ENCODE measurements at regions not wholly inside any gene's neighbourhood (a gene's known extent, or its start where the extent isn't known, plus 50 kb on each side); places are given as distances from the start of the nearest gene placed in this dataset.
"Not testable (repeated sequence)": the region's sequence is repeated elsewhere in the genome, so short reads cannot be mapped to it uniquely, and the experiment has no call there.

- no peak for DNase-seq
These were observed 322.0 kb upstream of the FKBP1C start for GRCh38 chr6:62889240-62889639.

- peak; percentile 0 for DNase-seq
These were observed 320.1 kb upstream of the FKBP1C start for GRCh38 chr6:62891065-62891647.

- no peak for DNase-seq
These were observed 317.2 kb upstream of the FKBP1C start for GRCh38 chr6:62894114-62894513.

- DNase-seq = no peak
These were observed 308.0 kb upstream of the FKBP1C start for GRCh38 chr6:62903266-62903665.

- no peak for DNase-seq
These were observed 306.6 kb upstream of the FKBP1C start for GRCh38 chr6:62904687-62905086.

- no peak for DNase-seq
These were observed 296.7 kb upstream of the FKBP1C start for GRCh38 chr6:62914530-62914929.

GRCh38 chr6:62923728-62924127, 287.5 kb upstream of the FKBP1C start:
- DNase-seq = no peak

- DNase-seq = no peak
These were observed 270.4 kb upstream of the FKBP1C start for GRCh38 chr6:62940848-62941247.

GRCh38 chr6:62942000-62942399, 269.3 kb upstream of the FKBP1C start:
- no peak for DNase-seq

- no peak for DNase-seq
These were observed 242.4 kb upstream of the FKBP1C start for GRCh38 chr6:62968834-62969233.

- DNase-seq = no peak
These were observed 239.2 kb upstream of the FKBP1C start for GRCh38 chr6:62971976-62972658.

GRCh38 chr6:62974452-62974851, 236.8 kb upstream of the FKBP1C start:
- no peak for DNase-seq

GRCh38 chr6:62976566-62976965, 234.7 kb upstream of the FKBP1C start:
- no peak for DNase-seq

- no peak for DNase-seq
These were observed 232.3 kb upstream of the FKBP1C start for GRCh38 chr6:62978920-62979319.

- DNase-seq = no peak
These were observed 231.2 kb upstream of the FKBP1C start for GRCh38 chr6:62980093-62980492.

- DNase-seq = no peak
These were observed 230.5 kb upstream of the FKBP1C start for GRCh38 chr6:62980724-62981123.

- DNase-seq = no peak
These were observed 228.3 kb upstream of the FKBP1C start for GRCh38 chr6:62982951-62983350.

GRCh38 chr6:62991696-62992095, 219.6 kb upstream of the FKBP1C start:
- not testable (repeated sequence) for DNase-seq

GRCh38 chr6:62993951-62994350, 217.3 kb upstream of the FKBP1C start:
- no peak for DNase-seq

- no peak for DNase-seq
These were observed 213.2 kb upstream of the FKBP1C start for GRCh38 chr6:62998022-62998421.

- not testable (repeated sequence) for DNase-seq
These were observed 212.0 kb upstream of the FKBP1C start for GRCh38 chr6:62999242-62999641.

- DNase-seq = no peak
These were observed 211.5 kb upstream of the FKBP1C start for GRCh38 chr6:62999796-63000195.

- DNase-seq = not testable (repeated sequence)
These were observed 205.3 kb upstream of the FKBP1C start for GRCh38 chr6:63006018-63006417.

- not testable (repeated sequence) for DNase-seq
These were observed 200.3 kb upstream of the FKBP1C start for GRCh38 chr6:63010962-63011361.

GRCh38 chr6:63014290-63014689, 197.0 kb upstream of the FKBP1C start:
- no peak for DNase-seq
